ENCODE measurements at regions not wholly inside any gene's neighbourhood (a gene's known extent, or its start where the extent isn't known, plus 50 kb on each side); places are given as distances from the start of the nearest gene placed in this dataset.

GRCh38 chr1:90336552-90337324, 341.8 kb downstream of the ZNF326 start:
- TF ChIP-seq, protein P1, sequence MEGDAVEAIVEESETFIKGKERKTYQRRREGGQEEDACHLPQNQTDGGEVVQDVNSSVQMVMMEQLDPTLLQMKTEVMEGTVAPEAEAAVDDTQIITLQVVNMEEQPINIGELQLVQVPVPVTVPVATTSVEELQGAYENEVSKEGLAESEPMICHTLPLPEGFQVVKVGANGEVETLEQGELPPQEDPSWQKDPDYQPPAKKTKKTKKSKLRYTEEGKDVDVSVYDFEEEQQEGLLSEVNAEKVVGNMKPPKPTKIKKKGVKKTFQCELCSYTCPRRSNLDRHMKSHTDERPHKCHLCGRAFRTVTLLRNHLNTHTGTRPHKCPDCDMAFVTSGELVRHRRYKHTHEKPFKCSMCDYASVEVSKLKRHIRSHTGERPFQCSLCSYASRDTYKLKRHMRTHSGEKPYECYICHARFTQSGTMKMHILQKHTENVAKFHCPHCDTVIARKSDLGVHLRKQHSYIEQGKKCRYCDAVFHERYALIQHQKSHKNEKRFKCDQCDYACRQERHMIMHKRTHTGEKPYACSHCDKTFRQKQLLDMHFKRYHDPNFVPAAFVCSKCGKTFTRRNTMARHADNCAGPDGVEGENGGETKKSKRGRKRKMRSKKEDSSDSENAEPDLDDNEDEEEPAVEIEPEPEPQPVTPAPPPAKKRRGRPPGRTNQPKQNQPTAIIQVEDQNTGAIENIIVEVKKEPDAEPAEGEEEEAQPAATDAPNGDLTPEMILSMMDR (IDR thresholded peaks at IDR 0.05; ENCODE audit: low read length): no peak
- no peak for TF ChIP-seq EZH2 (IDR thresholded peaks at IDR 0.05; ENCODE audit: borderline replicate concordance, low read length)
